ENCODE measurements at regions not wholly inside any gene's neighbourhood (a gene's known extent, or its start where the extent isn't known, plus 50 kb on each side); places are given as distances from the start of the nearest gene placed in this dataset.
"Not testable (repeated sequence)": the region's sequence is repeated elsewhere in the genome, so short reads cannot be mapped to it uniquely, and the experiment has no call there.

- in situ Hi-C loops (cut with HindIII; ENCODE audit: low pct_unique_long_range_greater_than_20kb, low sequenced_read_pairs); DNase-seq (ENCODE audit: low read depth, low spot score): not testable (repeated sequence)
These were observed 151.2 kb upstream of the SMIM30 start for GRCh38 chr7:113269592-113269991.

GRCh38 chr7:113268757-113269156 is 150.4 kb upstream of the SMIM30 start:
- in situ Hi-C loops (cut with HindIII; ENCODE audit: low pct_unique_long_range_greater_than_20kb, low sequenced_read_pairs) = no loop called here
- no peak for DNase-seq (ENCODE audit: low read depth, low spot score)

- DNase-seq (ENCODE audit: low read depth, low spot score) = peak; percentile 23
- in situ Hi-C loops (cut with HindIII; ENCODE audit: low pct_unique_long_range_greater_than_20kb, low sequenced_read_pairs) = no loop called here
These were observed 149.5 kb upstream of the SMIM30 start for GRCh38 chr7:113267885-113268284.

DNA sequence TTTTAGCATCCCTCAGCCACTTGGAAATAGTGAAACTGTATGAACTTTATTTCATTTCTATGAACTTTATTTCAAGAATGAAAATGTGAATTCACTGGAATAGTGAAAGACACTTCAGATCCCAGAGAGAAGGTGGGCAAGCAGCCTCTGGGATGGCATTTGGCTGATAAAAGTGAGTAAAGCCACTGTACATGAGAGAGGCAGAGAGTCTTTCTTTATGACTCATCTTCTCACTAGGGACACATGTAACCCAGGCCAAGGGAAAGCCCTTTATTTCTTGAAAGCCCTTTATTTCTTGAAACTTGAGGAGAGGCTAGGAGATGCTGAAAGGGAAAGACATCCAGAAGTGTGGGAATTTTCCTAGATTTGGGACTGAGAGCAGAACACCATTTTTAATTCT is 148.9 kb upstream of the SMIM30 start:
- in situ Hi-C loops (cut with HindIII; ENCODE audit: low pct_unique_long_range_greater_than_20kb, low sequenced_read_pairs) = no loop called here
- no peak for DNase-seq (ENCODE audit: low read depth, low spot score)

DNA sequence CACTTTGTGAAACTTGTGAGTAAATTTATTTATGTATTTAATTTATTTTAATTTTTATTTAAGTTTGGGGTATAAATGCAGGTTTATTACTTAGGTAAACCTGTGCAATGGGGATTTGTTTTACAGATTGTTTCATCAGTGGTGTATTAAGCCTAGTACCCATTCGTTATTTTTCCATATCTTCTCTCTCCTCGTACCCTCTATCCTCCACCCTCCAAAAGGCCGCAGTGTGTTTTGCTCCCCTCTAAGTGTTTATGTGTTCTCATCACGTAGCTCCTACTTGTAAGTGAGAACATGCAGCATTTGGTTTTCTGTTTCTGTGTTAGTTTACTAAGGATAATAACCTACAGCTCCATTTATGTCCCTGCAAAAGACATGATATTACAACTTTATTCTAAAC is 145.4 kb upstream of the SMIM30 start:
- DNase-seq (ENCODE audit: low read depth, low spot score) = no peak
- in situ Hi-C loops (cut with HindIII; ENCODE audit: low pct_unique_long_range_greater_than_20kb, low sequenced_read_pairs) = no loop called here

GRCh38 chr7:113263215-113263742 is 144.9 kb upstream of the SMIM30 start:
- in situ Hi-C loops (cut with HindIII; ENCODE audit: low pct_unique_long_range_greater_than_20kb, low sequenced_read_pairs); DNase-seq (ENCODE audit: low read depth, low spot score): not testable (repeated sequence)

DNA sequence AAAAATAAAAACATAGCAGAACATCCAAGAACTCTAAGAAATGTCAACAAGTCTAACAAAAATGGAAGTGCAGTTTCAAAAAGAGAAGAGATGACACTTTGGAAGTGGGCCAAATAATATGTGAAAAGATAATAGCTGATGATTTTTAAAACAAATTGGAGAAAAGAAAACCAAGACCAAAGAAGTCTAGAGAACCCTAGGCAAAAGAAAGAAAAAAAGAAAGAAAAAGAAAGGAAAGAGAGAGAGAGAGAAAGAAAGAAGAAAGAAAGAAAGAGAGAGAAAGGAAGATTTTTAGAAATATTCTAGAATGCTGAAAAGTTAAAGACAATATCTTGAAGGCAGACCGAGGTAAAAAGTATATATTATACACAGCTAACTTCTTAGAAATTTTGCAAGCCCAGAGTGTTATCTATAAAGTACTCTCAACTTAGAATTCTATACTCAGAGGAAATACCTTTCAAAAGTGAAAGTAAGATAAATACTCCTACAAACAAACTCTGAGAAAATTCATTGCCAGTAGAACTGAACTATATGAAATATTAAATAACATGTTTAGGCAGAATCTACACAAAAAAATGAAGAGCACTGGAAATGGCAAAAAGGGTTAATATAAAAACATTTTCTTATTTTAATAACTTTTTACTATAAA is 138.7 kb upstream of the SMIM30 start:
- in situ Hi-C loops (cut with HindIII; ENCODE audit: low pct_unique_long_range_greater_than_20kb, low sequenced_read_pairs) = no loop called here
- no peak for DNase-seq (ENCODE audit: low read depth, low spot score)

GRCh38 chr7:113247198-113247597 is 128.8 kb upstream of the SMIM30 start:
- no peak for DNase-seq (ENCODE audit: low read depth, low spot score)
- in situ Hi-C loops (cut with HindIII; ENCODE audit: low pct_unique_long_range_greater_than_20kb, low sequenced_read_pairs) = no loop called here

DNA sequence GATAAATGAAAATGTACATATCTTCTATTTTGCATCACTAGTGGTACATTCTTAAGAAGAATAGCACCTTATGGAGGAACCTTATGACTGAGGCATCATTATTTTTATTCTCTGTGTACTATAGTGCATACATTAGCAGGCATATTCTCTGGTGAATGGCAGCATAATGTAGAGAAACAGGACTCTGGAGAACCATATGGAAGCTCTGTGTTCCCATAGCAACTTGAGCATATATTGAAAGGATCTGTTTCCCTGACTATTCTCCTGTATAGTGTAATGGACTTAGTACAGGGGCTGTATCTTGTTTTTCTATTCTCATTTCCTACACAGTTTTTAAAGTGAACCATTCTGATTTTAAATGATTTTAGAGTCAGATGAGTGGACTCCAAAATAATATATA is 128.4 kb upstream of the SMIM30 start:
- in situ Hi-C loops (cut with HindIII; ENCODE audit: low pct_unique_long_range_greater_than_20kb, low sequenced_read_pairs) = no loop called here
- no peak for DNase-seq (ENCODE audit: low read depth, low spot score)

- in situ Hi-C loops (cut with HindIII; ENCODE audit: low pct_unique_long_range_greater_than_20kb, low sequenced_read_pairs) = no loop called here
- no peak for DNase-seq (ENCODE audit: low read depth, low spot score)
These were observed 114.5 kb upstream of the SMIM30 start for GRCh38 chr7:113232885-113233284.

DNA sequence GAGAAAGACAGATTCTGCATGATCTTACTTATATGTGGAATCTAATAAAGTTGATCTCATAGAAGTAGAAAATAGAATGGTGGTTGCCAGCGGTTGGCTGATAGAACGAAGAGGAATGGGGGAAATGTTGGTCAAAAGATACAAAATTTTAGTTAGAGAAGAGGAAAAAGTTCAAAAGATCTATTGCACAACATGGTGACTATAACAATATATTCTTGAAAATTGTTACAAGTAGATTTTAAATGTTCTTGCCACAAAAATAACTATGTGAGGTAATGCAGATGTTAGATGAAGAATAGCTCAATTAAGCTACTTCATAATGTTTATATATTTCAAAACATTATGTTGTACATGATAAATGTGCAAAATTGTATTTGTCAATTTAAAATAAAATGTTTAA is 112.3 kb upstream of the SMIM30 start:
- DNase-seq (ENCODE audit: low read depth, low spot score) = no peak
- in situ Hi-C loops (cut with HindIII; ENCODE audit: low pct_unique_long_range_greater_than_20kb, low sequenced_read_pairs) = no loop called here

GRCh38 chr7:113217314-113217713 is 99.0 kb upstream of the SMIM30 start:
- in situ Hi-C loops (cut with HindIII; ENCODE audit: low pct_unique_long_range_greater_than_20kb, low sequenced_read_pairs) = no loop called here
- no peak for DNase-seq (ENCODE audit: low read depth, low spot score)

DNA sequence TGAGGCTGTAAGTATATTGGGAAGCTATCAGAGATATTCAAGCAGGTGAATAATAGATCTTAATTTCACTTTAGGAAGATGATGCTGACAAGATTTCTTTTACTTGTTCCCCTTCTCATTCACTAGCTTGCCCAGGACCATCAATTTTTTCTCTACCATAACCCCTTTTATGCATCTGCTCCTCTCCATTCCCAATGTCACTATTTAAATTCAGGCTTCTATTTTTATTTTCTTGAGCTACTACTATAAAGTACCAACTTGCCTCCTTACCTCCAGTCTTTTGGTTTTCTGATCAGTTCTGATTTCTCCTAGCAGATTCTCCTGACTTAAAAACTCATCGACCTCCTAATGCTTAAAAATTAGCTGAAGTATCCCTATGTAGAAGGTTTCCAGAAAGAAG is 97.7 kb upstream of the SMIM30 start:
- in situ Hi-C loops (cut with HindIII; ENCODE audit: low pct_unique_long_range_greater_than_20kb, low sequenced_read_pairs) = no loop called here
- no peak for DNase-seq (ENCODE audit: low read depth, low spot score)

GRCh38 chr7:113209449-113210203 is 91.3 kb upstream of the SMIM30 start:
- in situ Hi-C loops (cut with HindIII; ENCODE audit: low pct_unique_long_range_greater_than_20kb, low sequenced_read_pairs) = no loop called here
- no peak for DNase-seq (ENCODE audit: low read depth, low spot score)

DNA sequence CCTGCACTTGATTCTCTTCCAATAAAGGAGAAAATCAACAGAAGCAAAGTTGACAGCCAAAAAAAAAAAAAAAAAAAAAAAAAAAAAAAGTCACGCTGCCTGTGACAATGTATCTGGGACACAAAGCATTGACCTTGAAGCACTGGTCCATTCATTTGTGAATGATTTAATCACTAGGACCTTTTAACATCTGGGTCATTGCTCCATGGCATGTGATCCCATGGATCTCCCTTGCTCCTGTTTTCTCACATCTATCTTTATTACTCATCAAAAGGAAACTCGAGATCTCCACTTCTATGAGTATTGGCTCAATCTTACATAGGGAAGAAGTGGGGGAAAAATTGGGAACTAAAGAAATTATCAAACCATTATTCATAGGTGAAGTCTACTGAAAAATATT is 89.6 kb upstream of the SMIM30 start:
- DNase-seq (ENCODE audit: low read depth, low spot score) = no peak
- in situ Hi-C loops (cut with HindIII; ENCODE audit: low pct_unique_long_range_greater_than_20kb, low sequenced_read_pairs) = no loop called here

DNA sequence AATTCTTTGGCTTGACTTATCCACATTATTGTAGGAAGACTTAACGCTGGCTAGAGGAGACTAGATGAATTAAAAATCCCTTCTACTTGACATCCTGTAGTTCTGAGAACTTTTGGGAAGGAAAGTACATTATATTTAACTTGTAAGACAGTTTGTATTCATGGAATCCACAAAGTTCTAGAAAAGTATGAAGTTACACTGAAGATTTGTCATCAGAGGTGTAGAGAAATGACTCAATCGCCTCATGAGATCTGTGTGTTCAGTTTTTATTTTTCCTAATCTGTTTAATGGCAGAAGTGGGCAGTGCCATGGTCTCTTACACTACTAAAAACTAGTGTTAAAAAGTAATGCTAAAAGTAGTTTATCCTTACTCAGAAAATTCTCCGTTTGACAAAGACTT is 89.1 kb upstream of the SMIM30 start:
- no peak for DNase-seq (ENCODE audit: low read depth, low spot score)
- in situ Hi-C loops (cut with HindIII; ENCODE audit: low pct_unique_long_range_greater_than_20kb, low sequenced_read_pairs) = no loop called here

- in situ Hi-C loops (cut with HindIII; ENCODE audit: low pct_unique_long_range_greater_than_20kb, low sequenced_read_pairs) = no loop called here
- DNase-seq (ENCODE audit: low read depth, low spot score) = no peak
These were observed 86.1 kb upstream of the SMIM30 start for GRCh38 chr7:113204415-113204814.

DNA sequence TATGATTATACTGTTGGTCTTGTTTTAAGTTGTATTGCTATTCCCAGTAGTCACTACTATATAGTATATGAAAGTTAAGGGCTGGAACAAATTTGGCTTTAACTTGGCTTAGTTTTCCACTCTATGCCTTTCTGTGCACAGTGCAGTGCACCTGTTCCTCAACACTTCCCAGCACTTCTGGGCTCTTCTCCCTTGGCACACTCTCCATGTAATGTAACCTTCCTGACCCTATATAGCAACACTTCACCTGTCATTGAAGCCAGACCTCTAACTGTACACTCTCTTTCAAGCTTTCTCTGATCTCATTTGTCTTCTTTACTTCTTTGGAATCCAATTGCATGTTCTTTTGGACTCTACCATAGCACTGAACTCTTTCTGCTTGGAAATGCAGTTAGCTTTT is 83.9 kb upstream of the SMIM30 start:
- DNase-seq (ENCODE audit: low read depth, low spot score) = no peak
- in situ Hi-C loops (cut with HindIII; ENCODE audit: low pct_unique_long_range_greater_than_20kb, low sequenced_read_pairs) = no loop called here

GRCh38 chr7:113200281-113200680 is 81.9 kb upstream of the SMIM30 start:
- DNase-seq (ENCODE audit: low read depth, low spot score) = no peak
- in situ Hi-C loops (cut with HindIII; ENCODE audit: low pct_unique_long_range_greater_than_20kb, low sequenced_read_pairs) = no loop called here
